ENCODE measurements at regions not wholly inside any gene's neighbourhood (a gene's known extent, or its start where the extent isn't known, plus 50 kb on each side); places are given as distances from the start of the nearest gene placed in this dataset.

DNA sequence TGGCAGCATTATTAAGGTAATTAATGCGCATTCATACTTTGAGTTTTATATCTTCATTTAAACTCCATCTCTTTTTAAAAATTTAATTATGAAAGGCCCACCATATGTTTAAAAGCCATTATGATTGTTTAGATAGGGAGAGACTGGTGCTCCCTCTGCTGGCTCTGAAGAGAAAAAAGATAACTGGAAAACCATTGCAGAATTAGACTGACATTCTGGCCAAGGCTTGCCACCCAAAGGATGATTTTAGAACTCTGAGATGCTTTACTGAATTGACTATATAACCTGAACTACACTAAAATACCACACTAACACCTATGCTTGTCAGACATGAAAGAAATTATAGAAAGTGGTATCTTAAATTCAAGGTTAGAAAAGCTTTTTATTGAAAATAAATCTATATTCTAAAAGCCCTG is 127.6 kb upstream of the SPOPL start:
- TF ChIP-seq, protein P1, sequence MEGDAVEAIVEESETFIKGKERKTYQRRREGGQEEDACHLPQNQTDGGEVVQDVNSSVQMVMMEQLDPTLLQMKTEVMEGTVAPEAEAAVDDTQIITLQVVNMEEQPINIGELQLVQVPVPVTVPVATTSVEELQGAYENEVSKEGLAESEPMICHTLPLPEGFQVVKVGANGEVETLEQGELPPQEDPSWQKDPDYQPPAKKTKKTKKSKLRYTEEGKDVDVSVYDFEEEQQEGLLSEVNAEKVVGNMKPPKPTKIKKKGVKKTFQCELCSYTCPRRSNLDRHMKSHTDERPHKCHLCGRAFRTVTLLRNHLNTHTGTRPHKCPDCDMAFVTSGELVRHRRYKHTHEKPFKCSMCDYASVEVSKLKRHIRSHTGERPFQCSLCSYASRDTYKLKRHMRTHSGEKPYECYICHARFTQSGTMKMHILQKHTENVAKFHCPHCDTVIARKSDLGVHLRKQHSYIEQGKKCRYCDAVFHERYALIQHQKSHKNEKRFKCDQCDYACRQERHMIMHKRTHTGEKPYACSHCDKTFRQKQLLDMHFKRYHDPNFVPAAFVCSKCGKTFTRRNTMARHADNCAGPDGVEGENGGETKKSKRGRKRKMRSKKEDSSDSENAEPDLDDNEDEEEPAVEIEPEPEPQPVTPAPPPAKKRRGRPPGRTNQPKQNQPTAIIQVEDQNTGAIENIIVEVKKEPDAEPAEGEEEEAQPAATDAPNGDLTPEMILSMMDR (IDR thresholded peaks at IDR 0.05) = peak; percentile 73
- no peak for TF ChIP-seq EP300 (IDR thresholded peaks at IDR 0.05)
- TF ChIP-seq CBX2 (IDR thresholded peaks at IDR 0.05; ENCODE audit: borderline replicate concordance, low read depth) = no peak
- no peak for TF ChIP-seq RNF2 (IDR thresholded peaks at IDR 0.05; ENCODE audit: borderline replicate concordance, low read depth)
- no peak for TF ChIP-seq POLR2A (IDR thresholded peaks at IDR 0.05; ENCODE audit: low read length)

Measured in A549 (cell line).